ENCODE measurements at regions not wholly inside any gene's neighbourhood (a gene's known extent, or its start where the extent isn't known, plus 50 kb on each side); places are given as distances from the start of the nearest gene placed in this dataset.
A peak's percentile ranks its signal among the peaks of the same experiment; 100 is the strongest.

DNA sequence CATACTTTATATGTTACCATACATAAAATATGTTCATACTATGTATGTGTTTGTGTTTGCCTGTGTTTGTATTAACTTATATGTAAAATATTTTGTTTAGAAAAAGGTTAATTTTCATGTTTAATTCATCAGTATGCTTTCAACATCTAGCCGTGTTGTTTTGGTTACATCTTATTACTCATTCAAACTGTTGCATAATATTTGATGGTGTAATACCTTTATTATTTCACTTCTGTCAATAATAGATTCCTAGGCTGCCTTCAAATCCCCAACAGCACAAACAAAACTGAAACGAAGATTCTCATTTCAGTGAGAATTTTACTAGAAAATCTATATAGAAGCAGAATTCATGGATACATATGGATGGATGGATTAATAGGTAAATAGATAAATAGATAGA is 462.3 kb upstream of the ADGRL3 start:
- TF ChIP-seq GATA1 (IDR thresholded peaks at IDR 0.05; ENCODE audit: low read depth, low read length) (no peak), POLR2A (IDR thresholded peaks at IDR 0.05; ENCODE audit: low read length) (no peak)
- DNase-seq, result no peak

DNA sequence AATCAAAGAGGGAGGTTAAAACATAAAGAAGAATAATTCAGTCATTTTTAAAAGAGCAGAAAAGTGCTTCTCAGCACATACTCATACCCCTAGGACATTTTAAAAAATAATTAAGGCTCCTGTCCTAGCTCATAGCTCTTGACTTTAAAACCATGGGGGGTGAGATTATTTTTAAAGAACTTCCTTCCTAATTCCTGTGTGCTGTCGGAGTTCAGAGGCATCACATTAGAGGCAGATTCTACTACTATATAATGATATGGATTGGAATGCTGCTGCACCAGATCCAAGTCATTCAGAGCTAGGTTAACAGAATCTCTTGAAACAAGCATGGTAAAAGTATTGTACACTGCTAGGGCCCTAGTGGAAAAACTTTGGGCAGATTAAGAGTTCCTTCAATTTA is 456.5 kb upstream of the ADGRL3 start:
- no peak for TF ChIP-seq POLR2A (IDR thresholded peaks at IDR 0.05; ENCODE audit: low read length)
- no peak for TF ChIP-seq GATA1 (IDR thresholded peaks at IDR 0.05; ENCODE audit: low read depth, low read length)
- no peak for DNase-seq

GRCh38 chr4:60744767-60745166 is 455.4 kb upstream of the ADGRL3 start:
- no peak for DNase-seq
- TF ChIP-seq GATA1 (IDR thresholded peaks at IDR 0.05; ENCODE audit: low read depth, low read length), result no peak

DNA sequence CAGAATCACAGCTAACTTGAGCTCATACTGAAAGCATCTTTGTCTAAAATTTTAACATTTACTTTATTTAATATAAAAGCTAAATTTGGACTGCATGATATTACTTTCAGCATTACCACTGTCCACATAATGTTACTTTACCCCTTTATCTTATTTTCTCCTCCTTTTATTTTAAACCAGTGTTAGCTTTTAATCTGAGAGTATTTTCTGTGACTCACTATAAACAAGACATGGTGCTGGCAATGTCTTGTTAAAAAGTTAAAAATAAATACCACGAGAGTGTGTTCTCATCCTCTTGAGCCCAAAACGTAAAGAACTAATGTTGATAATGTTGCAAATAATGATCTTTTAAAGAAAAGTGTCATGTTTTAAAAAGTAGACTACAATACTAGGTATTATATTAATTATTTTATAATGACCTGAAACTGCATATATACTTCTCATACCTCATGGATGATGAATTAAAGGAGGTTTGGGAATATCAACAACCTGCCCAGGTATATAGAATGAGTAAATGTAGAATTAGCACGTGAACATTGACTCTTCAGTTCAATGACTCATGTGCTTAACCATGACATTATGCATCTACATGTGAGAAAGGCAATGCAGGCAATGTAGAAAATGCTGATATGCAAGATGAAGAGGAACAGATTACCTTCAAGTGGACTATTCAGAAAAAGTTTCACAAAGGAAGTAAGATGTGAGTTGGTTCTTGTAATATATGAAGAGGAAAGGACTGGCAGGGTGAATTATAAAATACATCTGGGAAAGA is 454.1 kb upstream of the ADGRL3 start:
- no peak for TF ChIP-seq POLR2A (IDR thresholded peaks at IDR 0.05; ENCODE audit: low read length)
- TF ChIP-seq GATA1 (IDR thresholded peaks at IDR 0.05; ENCODE audit: low read depth, low read length), result no peak
- no peak for DNase-seq

DNA sequence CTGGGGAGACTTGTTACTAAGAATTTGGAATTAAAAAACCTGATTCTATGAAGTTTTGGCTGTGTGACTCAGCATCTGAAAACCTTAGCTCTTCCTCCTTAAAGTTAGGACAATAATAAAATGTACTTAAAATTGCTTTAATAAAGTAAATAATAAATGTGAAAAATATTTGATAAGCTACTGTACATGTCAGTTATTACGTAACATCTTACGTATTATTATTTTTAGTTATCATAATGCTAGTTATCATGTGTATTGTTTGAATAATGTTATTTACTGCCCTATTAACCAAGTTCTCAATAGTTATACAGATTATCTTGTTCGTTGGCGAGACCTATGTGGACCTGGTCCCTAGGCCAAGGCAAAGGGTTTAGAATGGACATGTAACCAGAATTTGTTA is 449.2 kb upstream of the ADGRL3 start:
- no peak for TF ChIP-seq GATA1 (IDR thresholded peaks at IDR 0.05; ENCODE audit: low read depth, low read length)
- no peak for TF ChIP-seq POLR2A (IDR thresholded peaks at IDR 0.05; ENCODE audit: low read length)
- DNase-seq, result no peak

DNA sequence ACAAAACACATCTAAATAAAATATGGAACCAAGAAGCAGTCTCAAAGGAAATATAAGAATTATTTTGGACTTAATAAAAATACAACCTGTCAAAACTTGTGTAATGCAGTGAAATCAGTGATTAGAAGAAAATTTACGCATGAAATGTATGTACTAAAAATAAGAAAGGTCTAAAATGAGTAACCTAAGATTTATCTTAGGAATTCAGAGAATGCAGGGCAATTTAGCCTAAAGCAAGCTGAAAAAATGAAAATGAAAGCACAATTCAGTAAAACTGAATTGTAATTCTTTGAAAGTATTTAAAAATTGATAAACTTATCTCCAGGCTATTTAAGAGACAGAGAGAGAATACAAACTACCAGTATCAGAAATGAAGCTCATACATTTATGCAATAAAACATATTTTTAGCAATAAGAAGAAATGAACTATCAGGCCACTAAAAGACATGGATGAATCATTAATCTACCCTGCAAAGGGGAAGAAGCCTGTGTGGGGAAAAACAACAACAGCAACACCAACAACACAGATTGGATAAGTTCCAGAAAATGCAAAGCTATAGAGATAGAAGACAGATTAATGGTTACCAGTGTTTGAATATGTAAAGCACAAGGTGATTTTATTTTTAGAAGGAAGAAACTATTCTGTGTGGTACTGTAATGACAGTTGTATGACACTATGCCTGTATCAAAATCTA is 442.0 kb upstream of the ADGRL3 start:
- TF ChIP-seq GATA1 (IDR thresholded peaks at IDR 0.05; ENCODE audit: low read depth, low read length), result no peak
- TF ChIP-seq POLR2A (IDR thresholded peaks at IDR 0.05; ENCODE audit: low read length), result no peak
- no peak for DNase-seq

- no peak for TF ChIP-seq GATA1 (IDR thresholded peaks at IDR 0.05; ENCODE audit: low read depth, low read length)
- no peak for TF ChIP-seq POLR2A (IDR thresholded peaks at IDR 0.05; ENCODE audit: low read length)
- DNase-seq, result no peak
These were observed 440.4 kb upstream of the ADGRL3 start for GRCh38 chr4:60759518-60760245.

- TF ChIP-seq POLR2A (IDR thresholded peaks at IDR 0.05; ENCODE audit: low read length) (no peak), GATA1 (IDR thresholded peaks at IDR 0.05; ENCODE audit: low read depth, low read length) (no peak)
- DNase-seq, result no peak
These were observed 419.3 kb upstream of the ADGRL3 start for GRCh38 chr4:60780874-60781273.

DNA sequence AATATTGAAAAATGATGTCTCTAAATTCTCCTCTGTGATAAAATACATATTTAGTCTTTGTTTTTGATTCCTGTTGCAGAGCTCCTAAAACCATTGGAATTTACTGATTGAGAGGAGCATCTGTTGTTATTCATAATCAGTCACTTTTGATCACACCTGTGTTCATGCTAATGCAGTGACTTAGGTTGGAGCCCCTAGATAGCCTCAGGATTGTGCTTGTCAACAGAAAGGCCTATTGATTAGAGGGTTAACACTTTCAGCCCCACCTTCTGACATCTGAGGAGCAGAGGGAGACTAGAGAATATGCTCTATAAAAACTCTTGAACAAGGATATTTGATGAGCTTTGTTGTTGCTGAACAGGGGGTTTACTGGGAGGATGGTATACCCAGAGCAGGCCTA is 409.5 kb upstream of the ADGRL3 start:
- TF ChIP-seq POLR2A (IDR thresholded peaks at IDR 0.05; ENCODE audit: low read length) (no peak), GATA1 (IDR thresholded peaks at IDR 0.05; ENCODE audit: low read depth, low read length) (no peak)
- no peak for DNase-seq

GRCh38 chr4:60794372-60794771 is 405.8 kb upstream of the ADGRL3 start:
- TF ChIP-seq POLR2A (IDR thresholded peaks at IDR 0.05; ENCODE audit: low read length), result no peak
- TF ChIP-seq GATA1 (IDR thresholded peaks at IDR 0.05; ENCODE audit: low read depth, low read length), result no peak
- no peak for DNase-seq

DNA sequence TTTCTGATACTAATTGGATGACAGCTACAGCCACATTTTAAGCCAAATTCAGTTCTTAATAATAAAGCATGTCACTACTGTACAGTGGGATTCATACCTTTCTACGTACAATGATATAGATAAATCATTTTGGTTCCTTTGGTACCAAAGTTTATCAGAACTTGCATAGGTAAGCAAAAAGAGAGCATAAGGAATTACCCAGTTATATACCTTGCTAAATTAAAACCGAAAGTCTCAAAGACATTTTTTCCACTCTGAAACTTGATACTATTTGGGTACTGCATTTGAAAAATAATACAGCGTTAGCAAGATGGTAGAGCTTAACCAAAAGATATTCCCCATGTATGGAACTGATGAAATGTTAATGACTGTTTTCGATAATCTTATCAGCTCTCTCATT is 400.9 kb upstream of the ADGRL3 start:
- DNase-seq, result no peak
- TF ChIP-seq GATA1 (IDR thresholded peaks at IDR 0.05; ENCODE audit: low read depth, low read length), result no peak
- no peak for TF ChIP-seq POLR2A (IDR thresholded peaks at IDR 0.05; ENCODE audit: low read length)

DNA sequence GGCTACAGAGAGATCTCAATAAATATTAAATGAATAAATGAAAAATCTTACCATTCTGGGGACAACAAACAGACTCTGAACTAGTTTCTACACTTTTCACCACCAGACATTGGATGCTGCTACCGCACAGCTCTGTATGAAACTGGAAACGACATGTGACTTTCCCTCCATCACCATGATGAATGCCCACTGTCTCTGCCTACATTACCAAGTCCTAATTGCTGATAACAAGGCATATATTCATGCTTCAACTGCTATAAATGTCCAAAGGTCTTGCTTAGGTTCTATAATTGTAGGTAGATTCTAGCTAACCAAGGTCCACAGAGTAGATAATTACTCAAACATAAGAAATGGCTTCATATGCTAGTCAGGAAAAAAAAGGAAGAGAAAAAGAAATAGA is 399.4 kb upstream of the ADGRL3 start:
- TF ChIP-seq GATA1 (IDR thresholded peaks at IDR 0.05; ENCODE audit: low read depth, low read length), result no peak
- no peak for TF ChIP-seq POLR2A (IDR thresholded peaks at IDR 0.05; ENCODE audit: low read length)
- DNase-seq, result no peak

- DNase-seq, result peak; percentile 2 to 3
- TF ChIP-seq GATA1 (IDR thresholded peaks at IDR 0.05; ENCODE audit: low read depth, low read length) (no peak), POLR2A (IDR thresholded peaks at IDR 0.05; ENCODE audit: low read length) (no peak)
These were observed 394.4 kb upstream of the ADGRL3 start for GRCh38 chr4:60805500-60806313.

Measured in erythroblast (primary cell).